GM23338 (cell line): ENCODE measurements at regions not wholly inside any gene's neighbourhood (a gene's known extent, or its start where the extent isn't known, plus 50 kb on each side); places are given as distances from the start of the nearest gene placed in this dataset.

Experiments used
- ATAC-seq: fragments of 200-7000 bp; cut with Tn5 transposase; 3 replicates; pipeline ENCODE4 v1.9.1; 2020
- DNase-seq: peaks from one replicate; pipeline ENCODE4 v3.0.0-alpha.2; 2015; ENCODE audit warnings: low spot score
- H2AFZ ChIP-seq: fragments of 200-600 bp; sonication (generic); 2 replicates; pipeline ENCODE4 v1.8.0; 2016; ENCODE audit warnings: antibody characterized with exemption, mild to moderate bottlenecking, moderate library complexity
- H3F3A ChIP-seq: fragments of 200-600 bp; sonication (generic); replicated peaks from 2 replicates; pipeline ENCODE4 v1.8.0; 2017; ENCODE audit warnings: antibody characterized with exemption, mixed run types, low read depth
- H3K27ac ChIP-seq: fragments of 200-600 bp; sonication (generic); 2 replicates; pipeline ENCODE4 v1.6.1; 2016; ENCODE audit warnings: low read depth
- H3K27me3 ChIP-seq: fragments of 200-600 bp; sonication (generic); 2 replicates; pipeline ENCODE4 v1.8.0; 2016; ENCODE audit warnings: mild to moderate bottlenecking, mixed run types, moderate library complexity; ENCODE audit not compliant: insufficient read depth
- H3K36me3 ChIP-seq: fragments of 200-600 bp; sonication (generic); 2 replicates; pipeline ENCODE4 v1.8.0; 2016; ENCODE audit warnings: mild to moderate bottlenecking; ENCODE audit not compliant: insufficient read depth
- H3K4me1 ChIP-seq: fragments of 200-600 bp; sonication (generic); 2 replicates; pipeline ENCODE4 v1.8.0; 2016; ENCODE audit warnings: mild to moderate bottlenecking, moderate library complexity; ENCODE audit not compliant: insufficient read depth
- H3K4me2 ChIP-seq: fragments of 200-600 bp; sonication (generic); 2 replicates; pipeline ENCODE4 v1.7.1; 2017; ENCODE audit warnings: mixed run types
- H3K4me3 ChIP-seq: fragments of 200-600 bp; sonication (generic); 2 replicates; pipeline ENCODE4 v1.6.1; 2016; ENCODE audit warnings: mixed run types
- H3K79me2 ChIP-seq: fragments of 200-600 bp; sonication (generic); replicated peaks from 2 replicates; pipeline ENCODE4 v1.8.0; 2017; ENCODE audit warnings: mild to moderate bottlenecking; ENCODE audit not compliant: insufficient read depth
- H3K9me2 ChIP-seq: fragments of 200-600 bp; sonication (generic); 2 replicates; pipeline ENCODE4 v1.8.0; 2017; ENCODE audit not compliant: insufficient read depth
- H4K20me1 ChIP-seq: fragments of 200-600 bp; sonication (generic); replicated peaks from 2 replicates; pipeline ENCODE4 v1.8.0; 2017; ENCODE audit warnings: mild to moderate bottlenecking; ENCODE audit not compliant: insufficient read depth
- H3K27ac Mint-ChIP-seq: 2 replicates; pipeline ENCODE4 v1.8.0; 2020; ENCODE audit warnings: inconsistent platforms, mild to moderate bottlenecking, moderate library complexity, mixed read lengths
- H3K27me3 Mint-ChIP-seq: 3 replicates; pipeline ENCODE4 v1.8.0; 2022; ENCODE audit warnings: low read depth, mild to moderate bottlenecking, moderate library complexity, mixed read lengths, inconsistent platforms; ENCODE audit not compliant: insufficient read depth, poor library complexity
- H3K36me3 Mint-ChIP-seq: 3 replicates; pipeline ENCODE4 v1.8.0; 2021; ENCODE audit warnings: low read depth, mild to moderate bottlenecking, inconsistent platforms, moderate library complexity, mixed read lengths
- H3K4me1 Mint-ChIP-seq: 3 replicates; pipeline ENCODE4 v1.8.0; 2020; ENCODE audit warnings: mild to moderate bottlenecking, inconsistent platforms, mixed read lengths
- H3K4me3 Mint-ChIP-seq: 3 replicates; pipeline ENCODE4 v1.8.0; 2021; ENCODE audit warnings: moderate library complexity, mild to moderate bottlenecking, inconsistent platforms, mixed read lengths
- H3K9me3 Mint-ChIP-seq: 3 replicates; pipeline ENCODE4 v1.8.0; 2020; ENCODE audit warnings: moderate library complexity, mild to moderate bottlenecking, inconsistent platforms, mixed read lengths
- CREB1 ChIP-seq: fragments of 250-450 bp; sonication (Bioruptor Pico); IDR thresholded peaks from 2 replicates; pipeline ENCODE4 v1.5.0; 2020; ENCODE audit warnings: low read depth, mild to moderate bottlenecking, moderate library complexity
- EZH2 ChIP-seq: fragments of 200-600 bp; sonication (generic); IDR thresholded peaks from one replicate; pipeline ENCODE4 v1.8.0; 2017; ENCODE audit warnings: antibody characterized with exemption, mild to moderate bottlenecking, low read depth; ENCODE audit not compliant: unreplicated experiment
- EZH2phosphoT487 ChIP-seq: fragments of 200-600 bp; sonication (generic); IDR thresholded peaks from one replicate; pipeline ENCODE4 v1.8.1; 2018; ENCODE audit warnings: antibody characterized with exemption; ENCODE audit not compliant: unreplicated experiment
- JUNB ChIP-seq: IDR thresholded peaks from one replicate; pipeline ENCODE4 v1.6.1; 2016; ENCODE audit warnings: antibody characterized with exemption; ENCODE audit not compliant: unreplicated experiment
- NANOG ChIP-seq: IDR thresholded peaks from 2 replicates; pipeline ENCODE4 v1.6.1; 2016; ENCODE audit warnings: antibody characterized with exemption, borderline replicate concordance
- POLR2AphosphoS5 ChIP-seq: IDR thresholded peaks from 2 replicates; pipeline ENCODE4 v1.6.1; 2016; ENCODE audit warnings: antibody characterized with exemption, low read depth
- STAT1 ChIP-seq: IDR thresholded peaks from one replicate; pipeline ENCODE4 v1.6.1; 2016; ENCODE audit warnings: antibody characterized with exemption; ENCODE audit not compliant: unreplicated experiment
- ZNF114 ChIP-seq: fragments of 250-450 bp; sonication (Bioruptor Pico); IDR thresholded peaks from 2 replicates; pipeline ENCODE4 v1.5.0; 2020; ENCODE audit warnings: mild to moderate bottlenecking, moderate library complexity
- ZNF331 ChIP-seq: fragments of 250-450 bp; sonication (Bioruptor Pico); IDR thresholded peaks from 2 replicates; pipeline ENCODE4 v1.5.0; 2020; ENCODE audit warnings: low read depth, mild to moderate bottlenecking, moderate library complexity
- TF ChIP-seq, protein P1 (sequence below), 2 experiments: fragments of 200-600 bp in 1 of 2; sonication (generic) in 1 of 2; conservative IDR thresholded peaks; 2 replicates each; pipeline versions ENCODE4 v1.5.1 to v1.6.1; 2016 to 2017; ENCODE audit warnings: antibody characterized with exemption in 2 of 2, low read depth in 2 of 2, mild to moderate bottlenecking in 2 of 2, moderate library complexity in 1 of 2
- TF ChIP-seq, protein P2 (sequence below): fragments of 250-450 bp; sonication (Bioruptor Pico); IDR thresholded peaks from 2 replicates; pipeline ENCODE4 v1.5.0; 2020; ENCODE audit warnings: mild to moderate bottlenecking, moderate library complexity
- TF ChIP-seq, protein P3 (sequence below): IDR thresholded peaks from one replicate; pipeline ENCODE4 v1.6.1; 2018; ENCODE audit warnings: antibody characterized with exemption; ENCODE audit not compliant: unreplicated experiment
- TF ChIP-seq, protein P4 (sequence below): IDR thresholded peaks from 2 replicates; pipeline ENCODE4 v1.6.1; 2016; ENCODE audit warnings: antibody characterized with exemption

DNA sequence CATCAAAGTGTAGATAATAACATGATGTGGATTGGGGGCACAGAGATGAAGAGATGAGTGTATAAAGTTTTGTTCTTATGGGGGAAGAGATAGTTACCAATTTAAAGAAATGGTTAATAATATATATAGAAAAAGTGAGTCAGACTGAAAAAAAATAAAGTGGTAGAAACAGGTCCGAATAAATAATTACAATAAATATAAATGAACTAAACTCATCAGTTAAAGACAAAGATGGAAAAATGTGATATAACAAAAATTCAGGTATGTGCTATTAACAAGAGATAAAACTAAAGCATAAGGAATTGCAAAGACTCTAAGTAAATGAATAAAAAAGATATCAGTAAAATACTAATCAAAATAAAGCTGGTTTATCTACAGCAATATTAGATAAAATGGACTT, 61.1 kb upstream of the KPNA3 start:
- H3K4me1 ChIP-seq: no peaks in the 10 kb centered on the region
- no peaks in the 10 kb centered on the region for H3K27me3 ChIP-seq
- H3K4me1 Mint-ChIP-seq: no peaks in the 10 kb centered on the region
- H3K9me2 ChIP-seq: no peaks in the 10 kb centered on the region
- TF ChIP-seq POLR2AphosphoS5 (no peak), EZH2 (no peak), CREB1 (CRISPR knock-in tag) (no peak), STAT1 (no peak), JUNB (no peak), EZH2phosphoT487 (no peak), ZNF114 (CRISPR knock-in tag) (no peak), NANOG (no peak), ZNF331 (CRISPR knock-in tag) (no peak)
- TF ChIP-seq, protein P1, sequence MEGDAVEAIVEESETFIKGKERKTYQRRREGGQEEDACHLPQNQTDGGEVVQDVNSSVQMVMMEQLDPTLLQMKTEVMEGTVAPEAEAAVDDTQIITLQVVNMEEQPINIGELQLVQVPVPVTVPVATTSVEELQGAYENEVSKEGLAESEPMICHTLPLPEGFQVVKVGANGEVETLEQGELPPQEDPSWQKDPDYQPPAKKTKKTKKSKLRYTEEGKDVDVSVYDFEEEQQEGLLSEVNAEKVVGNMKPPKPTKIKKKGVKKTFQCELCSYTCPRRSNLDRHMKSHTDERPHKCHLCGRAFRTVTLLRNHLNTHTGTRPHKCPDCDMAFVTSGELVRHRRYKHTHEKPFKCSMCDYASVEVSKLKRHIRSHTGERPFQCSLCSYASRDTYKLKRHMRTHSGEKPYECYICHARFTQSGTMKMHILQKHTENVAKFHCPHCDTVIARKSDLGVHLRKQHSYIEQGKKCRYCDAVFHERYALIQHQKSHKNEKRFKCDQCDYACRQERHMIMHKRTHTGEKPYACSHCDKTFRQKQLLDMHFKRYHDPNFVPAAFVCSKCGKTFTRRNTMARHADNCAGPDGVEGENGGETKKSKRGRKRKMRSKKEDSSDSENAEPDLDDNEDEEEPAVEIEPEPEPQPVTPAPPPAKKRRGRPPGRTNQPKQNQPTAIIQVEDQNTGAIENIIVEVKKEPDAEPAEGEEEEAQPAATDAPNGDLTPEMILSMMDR (conservative IDR thresholded peaks at IDR 0.05; ENCODE audit: low read depth in 2 of 2): no peak
- TF ChIP-seq, protein P2, sequence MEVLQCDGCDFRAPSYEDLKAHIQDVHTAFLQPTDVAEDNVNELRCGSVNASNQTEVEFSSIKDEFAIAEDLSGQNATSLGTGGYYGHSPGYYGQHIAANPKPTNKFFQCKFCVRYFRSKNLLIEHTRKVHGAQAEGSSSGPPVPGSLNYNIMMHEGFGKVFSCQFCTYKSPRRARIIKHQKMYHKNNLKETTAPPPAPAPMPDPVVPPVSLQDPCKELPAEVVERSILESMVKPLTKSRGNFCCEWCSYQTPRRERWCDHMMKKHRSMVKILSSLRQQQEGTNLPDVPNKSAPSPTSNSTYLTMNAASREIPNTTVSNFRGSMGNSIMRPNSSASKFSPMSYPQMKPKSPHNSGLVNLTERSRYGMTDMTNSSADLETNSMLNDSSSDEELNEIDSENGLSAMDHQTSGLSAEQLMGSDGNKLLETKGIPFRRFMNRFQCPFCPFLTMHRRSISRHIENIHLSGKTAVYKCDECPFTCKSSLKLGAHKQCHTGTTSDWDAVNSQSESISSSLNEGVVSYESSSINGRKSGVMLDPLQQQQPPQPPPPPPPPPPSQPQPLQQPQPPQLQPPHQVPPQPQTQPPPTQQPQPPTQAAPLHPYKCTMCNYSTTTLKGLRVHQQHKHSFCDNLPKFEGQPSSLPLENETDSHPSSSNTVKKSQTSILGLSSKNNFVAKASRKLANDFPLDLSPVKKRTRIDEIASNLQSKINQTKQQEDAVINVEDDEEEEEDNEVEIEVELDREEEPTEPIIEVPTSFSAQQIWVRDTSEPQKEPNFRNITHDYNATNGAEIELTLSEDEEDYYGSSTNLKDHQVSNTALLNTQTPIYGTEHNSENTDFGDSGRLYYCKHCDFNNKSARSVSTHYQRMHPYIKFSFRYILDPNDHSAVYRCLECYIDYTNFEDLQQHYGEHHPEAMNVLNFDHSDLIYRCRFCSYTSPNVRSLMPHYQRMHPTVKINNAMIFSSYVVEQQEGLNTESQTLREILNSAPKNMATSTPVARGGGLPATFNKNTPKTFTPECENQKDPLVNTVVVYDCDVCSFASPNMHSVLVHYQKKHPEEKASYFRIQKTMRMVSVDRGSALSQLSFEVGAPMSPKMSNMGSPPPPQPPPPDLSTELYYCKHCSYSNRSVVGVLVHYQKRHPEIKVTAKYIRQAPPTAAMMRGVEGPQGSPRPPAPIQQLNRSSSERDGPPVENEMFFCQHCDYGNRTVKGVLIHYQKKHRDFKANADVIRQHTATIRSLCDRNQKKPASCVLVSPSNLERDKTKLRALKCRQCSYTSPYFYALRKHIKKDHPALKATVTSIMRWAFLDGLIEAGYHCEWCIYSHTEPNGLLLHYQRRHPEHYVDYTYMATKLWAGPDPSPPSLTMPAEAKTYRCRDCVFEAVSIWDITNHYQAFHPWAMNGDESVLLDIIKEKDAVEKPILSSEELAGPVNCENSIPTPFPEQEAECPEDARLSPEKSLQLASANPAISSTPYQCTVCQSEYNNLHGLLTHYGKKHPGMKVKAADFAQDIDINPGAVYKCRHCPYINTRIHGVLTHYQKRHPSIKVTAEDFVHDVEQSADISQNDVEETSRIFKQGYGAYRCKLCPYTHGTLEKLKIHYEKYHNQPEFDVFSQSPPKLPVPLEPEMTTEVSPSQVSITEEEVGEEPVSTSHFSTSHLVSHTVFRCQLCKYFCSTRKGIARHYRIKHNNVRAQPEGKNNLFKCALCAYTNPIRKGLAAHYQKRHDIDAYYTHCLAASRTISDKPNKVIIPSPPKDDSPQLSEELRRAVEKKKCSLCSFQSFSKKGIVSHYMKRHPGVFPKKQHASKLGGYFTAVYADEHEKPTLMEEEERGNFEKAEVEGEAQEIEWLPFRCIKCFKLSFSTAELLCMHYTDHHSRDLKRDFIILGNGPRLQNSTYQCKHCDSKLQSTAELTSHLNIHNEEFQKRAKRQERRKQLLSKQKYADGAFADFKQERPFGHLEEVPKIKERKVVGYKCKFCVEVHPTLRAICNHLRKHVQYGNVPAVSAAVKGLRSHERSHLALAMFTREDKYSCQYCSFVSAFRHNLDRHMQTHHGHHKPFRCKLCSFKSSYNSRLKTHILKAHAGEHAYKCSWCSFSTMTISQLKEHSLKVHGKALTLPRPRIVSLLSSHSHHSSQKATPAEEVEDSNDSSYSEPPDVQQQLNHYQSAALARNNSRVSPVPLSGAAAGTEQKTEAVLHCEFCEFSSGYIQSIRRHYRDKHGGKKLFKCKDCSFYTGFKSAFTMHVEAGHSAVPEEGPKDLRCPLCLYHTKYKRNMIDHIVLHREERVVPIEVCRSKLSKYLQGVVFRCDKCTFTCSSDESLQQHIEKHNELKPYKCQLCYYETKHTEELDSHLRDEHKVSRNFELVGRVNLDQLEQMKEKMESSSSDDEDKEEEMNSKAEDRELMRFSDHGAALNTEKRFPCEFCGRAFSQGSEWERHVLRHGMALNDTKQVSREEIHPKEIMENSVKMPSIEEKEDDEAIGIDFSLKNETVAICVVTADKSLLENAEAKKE (CRISPR knock-in tag): no peak
- TF ChIP-seq, protein P3, sequence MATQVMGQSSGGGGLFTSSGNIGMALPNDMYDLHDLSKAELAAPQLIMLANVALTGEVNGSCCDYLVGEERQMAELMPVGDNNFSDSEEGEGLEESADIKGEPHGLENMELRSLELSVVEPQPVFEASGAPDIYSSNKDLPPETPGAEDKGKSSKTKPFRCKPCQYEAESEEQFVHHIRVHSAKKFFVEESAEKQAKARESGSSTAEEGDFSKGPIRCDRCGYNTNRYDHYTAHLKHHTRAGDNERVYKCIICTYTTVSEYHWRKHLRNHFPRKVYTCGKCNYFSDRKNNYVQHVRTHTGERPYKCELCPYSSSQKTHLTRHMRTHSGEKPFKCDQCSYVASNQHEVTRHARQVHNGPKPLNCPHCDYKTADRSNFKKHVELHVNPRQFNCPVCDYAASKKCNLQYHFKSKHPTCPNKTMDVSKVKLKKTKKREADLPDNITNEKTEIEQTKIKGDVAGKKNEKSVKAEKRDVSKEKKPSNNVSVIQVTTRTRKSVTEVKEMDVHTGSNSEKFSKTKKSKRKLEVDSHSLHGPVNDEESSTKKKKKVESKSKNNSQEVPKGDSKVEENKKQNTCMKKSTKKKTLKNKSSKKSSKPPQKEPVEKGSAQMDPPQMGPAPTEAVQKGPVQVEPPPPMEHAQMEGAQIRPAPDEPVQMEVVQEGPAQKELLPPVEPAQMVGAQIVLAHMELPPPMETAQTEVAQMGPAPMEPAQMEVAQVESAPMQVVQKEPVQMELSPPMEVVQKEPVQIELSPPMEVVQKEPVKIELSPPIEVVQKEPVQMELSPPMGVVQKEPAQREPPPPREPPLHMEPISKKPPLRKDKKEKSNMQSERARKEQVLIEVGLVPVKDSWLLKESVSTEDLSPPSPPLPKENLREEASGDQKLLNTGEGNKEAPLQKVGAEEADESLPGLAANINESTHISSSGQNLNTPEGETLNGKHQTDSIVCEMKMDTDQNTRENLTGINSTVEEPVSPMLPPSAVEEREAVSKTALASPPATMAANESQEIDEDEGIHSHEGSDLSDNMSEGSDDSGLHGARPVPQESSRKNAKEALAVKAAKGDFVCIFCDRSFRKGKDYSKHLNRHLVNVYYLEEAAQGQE: no peak
- TF ChIP-seq, protein P4, sequence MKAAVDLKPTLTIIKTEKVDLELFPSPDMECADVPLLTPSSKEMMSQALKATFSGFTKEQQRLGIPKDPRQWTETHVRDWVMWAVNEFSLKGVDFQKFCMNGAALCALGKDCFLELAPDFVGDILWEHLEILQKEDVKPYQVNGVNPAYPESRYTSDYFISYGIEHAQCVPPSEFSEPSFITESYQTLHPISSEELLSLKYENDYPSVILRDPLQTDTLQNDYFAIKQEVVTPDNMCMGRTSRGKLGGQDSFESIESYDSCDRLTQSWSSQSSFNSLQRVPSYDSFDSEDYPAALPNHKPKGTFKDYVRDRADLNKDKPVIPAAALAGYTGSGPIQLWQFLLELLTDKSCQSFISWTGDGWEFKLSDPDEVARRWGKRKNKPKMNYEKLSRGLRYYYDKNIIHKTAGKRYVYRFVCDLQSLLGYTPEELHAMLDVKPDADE: no peak
- no peaks in the 10 kb centered on the region for H3K79me2 ChIP-seq
- no peak overlapping the region for H3K27ac ChIP-seq
- peaks cover 38% of the 10 kb centered on the region for H3K9me3 Mint-ChIP-seq
- no peak for ATAC-seq
- no peaks in the 10 kb centered on the region for H3F3A ChIP-seq
- H3K36me3 Mint-ChIP-seq: peaks cover 23% of the 10 kb centered on the region; the same call in 2 of the 3 replicates
- no peak overlapping the region for H3K4me2 ChIP-seq
- H2AFZ ChIP-seq: no peak overlapping the region
- peaks cover 7% of the 10 kb centered on the region for H3K27me3 Mint-ChIP-seq
- peaks cover 7% of the 10 kb centered on the region for H3K36me3 ChIP-seq
- H3K4me3 Mint-ChIP-seq: no peak overlapping the region
- H4K20me1 ChIP-seq: no peaks in the 10 kb centered on the region
- no peak for DNase-seq
- no peak overlapping the region for H3K27ac Mint-ChIP-seq
- H3K4me3 ChIP-seq: no peak overlapping the region
